ENCODE measurements at regions not wholly inside any gene's neighbourhood (a gene's known extent, or its start where the extent isn't known, plus 50 kb on each side); places are given as distances from the start of the nearest gene placed in this dataset.
"Not testable (repeated sequence)": the region's sequence is repeated elsewhere in the genome, so short reads cannot be mapped to it uniquely, and the experiment has no call there.

GRCh38 chr4:17436047-17436749 lies 75.7 kb downstream of the QDPR start:
- H3K4me1 ChIP-seq; H3K27me3 ChIP-seq; intact Hi-C loops (cut with DNase I; ENCODE audit: low total_unique reads); DNase-seq; H3K4me3 ChIP-seq; H3K36me3 ChIP-seq; H3K9me3 ChIP-seq; H3K27ac ChIP-seq: not testable (repeated sequence)

GRCh38 chr4:17433827-17434226 lies 78.1 kb downstream of the QDPR start:
- DNase-seq, result no peak
- H3K4me3 ChIP-seq, result no peak overlapping the region
- H3K27ac ChIP-seq, result no peak overlapping the region
- H3K36me3 ChIP-seq, result no peaks in the 10 kb centered on the region
- intact Hi-C loops (cut with DNase I; ENCODE audit: low total_unique reads), result no loop called here
- H3K27me3 ChIP-seq, result no peaks in the 10 kb centered on the region
- TF ChIP-seq CTCF (IDR thresholded peaks at IDR 0.05), result no peak
- H3K9me3 ChIP-seq, result no peaks in the 10 kb centered on the region
- H3K4me1 ChIP-seq, result no peaks in the 10 kb centered on the region

GRCh38 chr4:17427991-17428390 lies 83.9 kb downstream of the QDPR start:
- Histone ChIP-seq H3K27ac (no peak overlapping the region), H3K27me3 (no peaks in the 10 kb centered on the region), H3K4me3 (no peak overlapping the region), H3K9me3 (no peaks in the 10 kb centered on the region), H3K4me1 (no peaks in the 10 kb centered on the region), H3K36me3 (no peaks in the 10 kb centered on the region)
- DNase-seq, result no peak
- intact Hi-C loops (cut with DNase I; ENCODE audit: low total_unique reads), result no loop called here
- TF ChIP-seq CTCF (IDR thresholded peaks at IDR 0.05), result no peak

- intact Hi-C loops (cut with DNase I; ENCODE audit: low total_unique reads), result no loop called here
- Histone ChIP-seq H3K36me3 (no peaks in the 10 kb centered on the region), H3K27ac (no peak overlapping the region), H3K9me3 (no peaks in the 10 kb centered on the region), H3K4me1 (no peaks in the 10 kb centered on the region), H3K4me3 (no peak overlapping the region), H3K27me3 (no peaks in the 10 kb centered on the region)
- TF ChIP-seq CTCF (IDR thresholded peaks at IDR 0.05), result no peak
- DNase-seq, result no peak
Observed at GRCh38 chr4:17426222-17426621, 85.7 kb downstream of the QDPR start.

GRCh38 chr4:17418010-17418409 lies 93.9 kb downstream of the QDPR start:
- intact Hi-C loops (cut with DNase I; ENCODE audit: low total_unique reads), result no loop called here
- Histone ChIP-seq H3K27ac (no peak overlapping the region), H3K36me3 (no peaks in the 10 kb centered on the region), H3K9me3 (peaks cover 0 to 5% (median 0%) of the 10 kb centered on the region in 3 donors), H3K4me1 (no peaks in the 10 kb centered on the region), H3K27me3 (no peaks in the 10 kb centered on the region), H3K4me3 (no peak overlapping the region)
- no peak for DNase-seq
- no peak for TF ChIP-seq CTCF (IDR thresholded peaks at IDR 0.05)

- H3K4me1 ChIP-seq, result no peaks in the 10 kb centered on the region
- no peak for DNase-seq
- TF ChIP-seq CTCF (IDR thresholded peaks at IDR 0.05), result no peak
- H3K4me3 ChIP-seq, result no peak overlapping the region
- H3K27ac ChIP-seq, result no peak overlapping the region
- H3K9me3 ChIP-seq, result peaks cover 0 to 5% (median 0%) of the 10 kb centered on the region in 3 donors
- intact Hi-C loops (cut with DNase I; ENCODE audit: low total_unique reads), result no loop called here
- no peaks in the 10 kb centered on the region for H3K27me3 ChIP-seq
- no peaks in the 10 kb centered on the region for H3K36me3 ChIP-seq
Observed at GRCh38 chr4:17414392-17414791, 97.5 kb downstream of the QDPR start.

Measured in tibial artery (tissue), 4 donors.